ENCODE measurements at regions not wholly inside any gene's neighbourhood (a gene's known extent, or its start where the extent isn't known, plus 50 kb on each side); places are given as distances from the start of the nearest gene placed in this dataset.

- TF ChIP-seq, protein P1, sequence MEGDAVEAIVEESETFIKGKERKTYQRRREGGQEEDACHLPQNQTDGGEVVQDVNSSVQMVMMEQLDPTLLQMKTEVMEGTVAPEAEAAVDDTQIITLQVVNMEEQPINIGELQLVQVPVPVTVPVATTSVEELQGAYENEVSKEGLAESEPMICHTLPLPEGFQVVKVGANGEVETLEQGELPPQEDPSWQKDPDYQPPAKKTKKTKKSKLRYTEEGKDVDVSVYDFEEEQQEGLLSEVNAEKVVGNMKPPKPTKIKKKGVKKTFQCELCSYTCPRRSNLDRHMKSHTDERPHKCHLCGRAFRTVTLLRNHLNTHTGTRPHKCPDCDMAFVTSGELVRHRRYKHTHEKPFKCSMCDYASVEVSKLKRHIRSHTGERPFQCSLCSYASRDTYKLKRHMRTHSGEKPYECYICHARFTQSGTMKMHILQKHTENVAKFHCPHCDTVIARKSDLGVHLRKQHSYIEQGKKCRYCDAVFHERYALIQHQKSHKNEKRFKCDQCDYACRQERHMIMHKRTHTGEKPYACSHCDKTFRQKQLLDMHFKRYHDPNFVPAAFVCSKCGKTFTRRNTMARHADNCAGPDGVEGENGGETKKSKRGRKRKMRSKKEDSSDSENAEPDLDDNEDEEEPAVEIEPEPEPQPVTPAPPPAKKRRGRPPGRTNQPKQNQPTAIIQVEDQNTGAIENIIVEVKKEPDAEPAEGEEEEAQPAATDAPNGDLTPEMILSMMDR (IDR thresholded peaks at IDR 0.05; ENCODE audit: insufficient read depth, low read length): no peak
- H3K4me3 ChIP-seq (ENCODE audit: low read depth, low read length): no peak overlapping the region
These were observed 345.6 kb downstream of the MYCN start for GRCh38 chr2:16285813-16286510.

GRCh38 chr2:16284941-16285625 is 344.7 kb downstream of the MYCN start:
- TF ChIP-seq, protein P1 (IDR thresholded peaks at IDR 0.05; ENCODE audit: insufficient read depth, low read length): no peak
- H3K4me3 ChIP-seq (ENCODE audit: low read depth, low read length): no peak overlapping the region

More at GRCh38 chr2:16285813-16286510, 345.6 kb downstream of the MYCN start:
- no peak for DNase-seq (ENCODE audit: low read depth)

GRCh38 chr2:16283071-16283850 is 342.9 kb downstream of the MYCN start:
- no peak for DNase-seq (ENCODE audit: low read depth)
- no peak overlapping the region for H3K4me3 ChIP-seq (ENCODE audit: low read depth, low read length)
- TF ChIP-seq, protein P1 (IDR thresholded peaks at IDR 0.05; ENCODE audit: insufficient read depth, low read length): no peak

More at GRCh38 chr2:16284941-16285625, 344.7 kb downstream of the MYCN start:
- no peak for DNase-seq (ENCODE audit: low read depth)

- no peak overlapping the region for H3K4me3 ChIP-seq (ENCODE audit: low read depth, low read length)
- TF ChIP-seq, protein P1 (IDR thresholded peaks at IDR 0.05; ENCODE audit: insufficient read depth, low read length): no peak
- no peak for DNase-seq (ENCODE audit: low read depth)
These were observed 342.2 kb downstream of the MYCN start for GRCh38 chr2:16282511-16282910.

DNA sequence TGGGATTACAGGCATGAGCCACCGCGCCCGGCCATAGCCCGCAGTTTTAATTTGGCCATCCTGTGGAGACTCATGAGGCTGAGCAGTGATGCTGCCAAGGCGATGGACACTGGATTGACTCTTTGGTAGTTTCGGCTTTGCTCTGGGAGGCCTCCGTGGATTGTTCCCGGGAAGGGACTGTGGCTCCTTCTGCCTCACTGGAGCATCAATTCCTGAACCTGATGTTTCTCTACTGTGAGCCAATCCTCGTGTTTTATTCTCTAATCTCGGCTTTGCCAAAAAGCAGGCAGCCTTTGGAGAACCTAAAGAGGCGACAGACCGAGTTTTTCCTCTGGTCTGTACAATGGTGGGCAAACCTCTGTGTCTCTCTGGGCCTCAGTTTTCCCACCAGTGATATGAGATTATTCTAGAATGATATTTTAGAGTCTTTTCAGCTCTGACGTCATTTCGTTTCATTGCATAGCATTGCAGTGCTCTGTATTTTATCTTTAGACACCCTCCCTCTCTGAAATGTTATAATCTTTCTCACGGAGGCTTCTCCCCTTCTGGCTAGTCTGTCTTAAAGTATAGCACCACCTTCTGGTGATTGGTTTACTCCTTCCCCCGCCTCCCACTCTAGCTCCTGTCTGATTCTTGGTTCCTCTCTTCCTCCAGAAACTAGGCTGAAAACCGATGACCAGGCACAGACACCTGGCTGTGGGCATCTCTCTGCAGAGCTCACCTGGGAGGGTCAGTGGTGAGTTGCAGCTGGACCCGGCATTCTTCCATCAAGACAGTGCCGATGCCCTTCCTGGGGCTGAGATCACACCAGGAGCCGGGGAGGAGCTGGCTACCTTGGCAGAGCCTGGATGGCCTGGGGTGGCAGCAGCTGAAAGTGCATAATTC is 341.3 kb downstream of the MYCN start:
- DNase-seq (ENCODE audit: low read depth): no peak
- H3K4me3 ChIP-seq (ENCODE audit: low read depth, low read length): no peak overlapping the region
- TF ChIP-seq, protein P1 (IDR thresholded peaks at IDR 0.05; ENCODE audit: insufficient read depth, low read length): no peak

DNA sequence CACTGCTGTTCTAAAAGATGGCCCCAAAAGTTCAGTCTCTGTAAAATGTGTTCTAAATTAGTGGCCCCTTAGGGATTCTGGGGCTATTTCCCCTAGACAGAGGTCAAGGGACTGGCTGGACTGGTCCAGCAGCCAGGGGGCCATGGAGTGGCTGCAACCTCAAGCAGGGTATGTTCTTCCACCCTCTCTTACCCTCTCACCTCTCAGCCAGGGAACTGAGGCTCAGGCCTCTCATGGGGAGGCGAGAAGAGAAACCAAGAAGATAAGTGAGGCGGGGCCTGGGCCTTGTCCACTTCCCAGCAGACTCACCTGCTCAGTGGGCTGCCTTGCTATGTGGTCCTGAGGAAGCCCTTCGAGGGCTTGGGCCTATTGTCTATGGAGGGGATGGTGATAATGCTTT is 339.7 kb downstream of the MYCN start:
- no peak for DNase-seq (ENCODE audit: low read depth)
- TF ChIP-seq, protein P1 (IDR thresholded peaks at IDR 0.05; ENCODE audit: insufficient read depth, low read length): no peak
- no peak overlapping the region for H3K4me3 ChIP-seq (ENCODE audit: low read depth, low read length)

Data from fibroblast of the aortic adventitia (primary cell).